Thoracic aorta (tissue), 2 donors: ENCODE measurements at regions not wholly inside any gene's neighbourhood (a gene's known extent, or its start where the extent isn't known, plus 50 kb on each side); places are given as distances from the start of the nearest gene placed in this dataset.

Source experiments
- ATAC-seq: fragments of 150-250 bp; one replicate; pipeline ENCODE4 v1.8.0; 2017; ENCODE audit warnings: low read depth; ENCODE audit not compliant: insufficient number of reproducible peaks, low FRiP score
- DNase-seq: peaks from one replicate; pipeline ENCODE4 v3.0.0-alpha.2; 2020; ENCODE audit warnings: low spot score
- H3K27ac ChIP-seq, 2 donors: fragments of 200-600 bp; sonication (generic); 1 replicate in 1 of 2; 2 replicates in 1 of 2; pipeline ENCODE4 v1.5.1; 2016; ENCODE audit warnings: mild to moderate bottlenecking in 2 of 2, moderate library complexity in 2 of 2
- H3K27me3 ChIP-seq: fragments of 200-600 bp; sonication (generic); replicated peaks from 2 replicates; pipeline ENCODE4 v1.6.0; 2016; ENCODE audit warnings: mild to moderate bottlenecking; ENCODE audit not compliant: insufficient read depth
- H3K36me3 ChIP-seq: fragments of 200-600 bp; sonication (generic); one replicate; pipeline ENCODE4 v1.5.1; 2016
- H3K4me1 ChIP-seq, 2 donors: fragments of 200-600 bp; sonication (generic); 1 replicate in 1 of 2; 2 replicates in 1 of 2; pipeline versions ENCODE4 v1.5.1 to v1.6.0; 2016; ENCODE audit warnings: low read depth in 2 of 2, mild to moderate bottlenecking in 1 of 2; ENCODE audit not compliant: control insufficient read depth in 1 of 2
- H3K4me3 ChIP-seq: fragments of 200-600 bp; sonication (generic); 2 replicates; pipeline ENCODE4 v1.5.1; 2016; ENCODE audit warnings: mild to moderate bottlenecking
- H3K9me3 ChIP-seq: fragments of 200-600 bp; sonication (generic); 2 replicates; pipeline ENCODE4 v1.5.1; 2016
- CTCF ChIP-seq: fragments of 200-600 bp; sonication (generic); IDR thresholded peaks from one replicate; pipeline ENCODE4 v1.5.1; 2019; ENCODE audit warnings: antibody characterized with exemption

- DNase-seq = no peak
- ATAC-seq = no peak
Measured at GRCh38 chr3:75048650-75049049, 434.2 kb upstream of the CNTN3 start.

DNA sequence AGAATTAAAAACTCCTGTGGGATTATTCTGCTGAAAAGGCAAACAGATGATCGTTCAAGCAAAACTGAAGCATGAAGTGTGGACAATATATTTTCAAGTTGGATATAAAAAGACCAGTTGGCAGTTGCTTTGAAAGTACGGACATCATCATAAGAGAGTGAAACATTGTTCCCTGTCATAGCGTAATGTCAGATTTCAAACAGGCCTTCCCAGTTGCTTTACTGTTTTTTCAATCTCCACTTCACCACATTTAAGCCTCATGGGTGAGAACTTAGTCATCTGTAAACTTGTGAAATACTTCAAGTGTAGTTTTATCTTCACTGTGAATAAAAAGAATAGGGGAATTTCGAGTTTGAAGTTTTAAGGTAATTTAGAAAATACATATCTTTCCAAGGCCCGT is 435.1 kb upstream of the CNTN3 start:
- ATAC-seq (no peak), DNase-seq (no peak)
- Histone ChIP-seq H3K27me3 (no peaks in the 10 kb centered on the region), H3K4me3 (no peak overlapping the region), H3K27ac (no peak overlapping the region), H3K36me3 (no peaks in the 10 kb centered on the region), H3K9me3 (no peaks in the 10 kb centered on the region), H3K4me1 (no peaks in the 10 kb centered on the region)
- no peak for TF ChIP-seq CTCF

More at GRCh38 chr3:75048650-75049049, 434.2 kb upstream of the CNTN3 start:
- no peaks in the 10 kb centered on the region for H3K36me3 ChIP-seq
- no peak for TF ChIP-seq CTCF
- no peak overlapping the region for H3K4me3 ChIP-seq
- H3K9me3 ChIP-seq = no peaks in the 10 kb centered on the region
- H3K27me3 ChIP-seq = no peaks in the 10 kb centered on the region
- H3K27ac ChIP-seq = no peak overlapping the region
- H3K4me1 ChIP-seq = no peaks in the 10 kb centered on the region

GRCh38 chr3:75059120-75059519 is 444.7 kb upstream of the CNTN3 start:
- no peaks in the 10 kb centered on the region for H3K36me3 ChIP-seq
- DNase-seq = no peak
- H3K4me3 ChIP-seq = no peak overlapping the region
- H3K27me3 ChIP-seq = no peaks in the 10 kb centered on the region
- no peak for TF ChIP-seq CTCF
- no peaks in the 10 kb centered on the region for H3K4me1 ChIP-seq
- no peak for ATAC-seq
- H3K9me3 ChIP-seq = no peaks in the 10 kb centered on the region
- H3K27ac ChIP-seq = no peak overlapping the region

GRCh38 chr3:75061806-75062205 is 447.3 kb upstream of the CNTN3 start:
- Histone ChIP-seq H3K27me3 (no peaks in the 10 kb centered on the region), H3K27ac (no peak overlapping the region), H3K4me3 (no peak overlapping the region), H3K4me1 (no peaks in the 10 kb centered on the region), H3K36me3 (no peaks in the 10 kb centered on the region), H3K9me3 (no peaks in the 10 kb centered on the region)
- ATAC-seq (no peak), DNase-seq (no peak)
- no peak for TF ChIP-seq CTCF

GRCh38 chr3:75075158-75075557 is 460.7 kb upstream of the CNTN3 start:
- DNase-seq = no peak
- Histone ChIP-seq H3K27ac (no peak overlapping the region), H3K4me1 (no peaks in the 10 kb centered on the region), H3K4me3 (no peak overlapping the region), H3K27me3 (no peaks in the 10 kb centered on the region), H3K9me3 (no peaks in the 10 kb centered on the region), H3K36me3 (no peaks in the 10 kb centered on the region)
- TF ChIP-seq CTCF = no peak
- no peak for ATAC-seq
